HepG2 (cell line): ENCODE measurements at regions not wholly inside any gene's neighbourhood (a gene's known extent, or its start where the extent isn't known, plus 50 kb on each side); places are given as distances from the start of the nearest gene placed in this dataset.

Experiments
- CTCF ChIP-seq: sonication (generic); formaldehyde crosslinking; IDR thresholded peaks from 2 replicates; pipeline ENCODE4 v1.5.0; 2020; ENCODE audit warnings: mild to moderate bottlenecking, missing genetic modification reagents, moderate library complexity
- KLF16 ChIP-seq, 2 experiments: sonication (generic) in 1 of 2; formaldehyde crosslinking in 1 of 2; IDR thresholded peaks; 2 replicates each; pipeline versions ENCODE4 v1.6.1 to v1.8.0; 2016 to 2023; ENCODE audit warnings: missing genetic modification reagents in 2 of 2, missing compliant biosample characterization in 1 of 2
- REST ChIP-seq, 2 experiments: IDR thresholded peaks; 2 replicates each; pipeline ENCODE4 v1.6.1; 2011 to 2012; ENCODE audit warnings: low read length in 2 of 2, borderline replicate concordance in 1 of 2, low read depth in 1 of 2, mild to moderate bottlenecking in 1 of 2, moderate library complexity in 1 of 2
- SUZ12 ChIP-seq: fragments of 150-350 bp; IDR thresholded peaks from 2 replicates; pipeline ENCODE4 v1.6.1; 2014; ENCODE audit warnings: low read depth, low read length
- ZBTB1 ChIP-seq: sonication (generic); formaldehyde crosslinking; IDR thresholded peaks from 2 replicates; pipeline ENCODE4 v1.4.0; 2020; ENCODE audit warnings: missing genetic modification reagents, borderline replicate concordance

GRCh38 chr20:53881362-53881761 lies 189.0 kb downstream of the BCAS1 start:
- TF ChIP-seq ZBTB1 (CRISPR knock-in tag) (no peak), CTCF (CRISPR knock-in tag) (no peak), SUZ12 (no peak), KLF16 (CRISPR knock-in tag; IDR thresholded peaks at IDR 0.05) (no peak), REST (IDR thresholded peaks at IDR 0.05; ENCODE audit: borderline replicate concordance in 1 of 2, low read depth in 1 of 2, low read length in 2 of 2) (no peak)
